Natural killer cell (primary cell): ENCODE measurements at regions not wholly inside any gene's neighbourhood (a gene's known extent, or its start where the extent isn't known, plus 50 kb on each side); places are given as distances from the start of the nearest gene placed in this dataset.

Source experiments
- ATAC-seq, 3 donors: fragments of 150-1000 bp in 2 of 3; fragments of 200-7000 bp in 1 of 3; cut with Tn5 transposase; 1 replicate in 1 of 3; 2 replicates in 2 of 3; pipeline ENCODE4 v1.10.0; 2021; ENCODE audit warnings: mild to moderate bottlenecking in 2 of 3, moderate library complexity in 2 of 3
- DNase-seq, 2 donors: peaks; one replicate each; pipeline versions ENCODE4 v3.0.0 to v3.0.0-alpha.2; 2013 to 2021; ENCODE audit warnings: mixed read lengths in 1 of 2
- H3K27ac ChIP-seq: one replicate; pipeline ENCODE4 v1.5.1; 2013; ENCODE audit warnings: mild to moderate bottlenecking, low read length
- H3K27me3 ChIP-seq: one replicate; pipeline ENCODE4 v1.6.1; 2013; ENCODE audit warnings: low read length; ENCODE audit not compliant: control insufficient read depth, insufficient read depth
- H3K36me3 ChIP-seq: one replicate; pipeline ENCODE4 v1.6.1; 2013; ENCODE audit warnings: low read length; ENCODE audit not compliant: control insufficient read depth, insufficient read depth
- H3K4me1 ChIP-seq: one replicate; pipeline ENCODE4 v1.6.1; 2013; ENCODE audit warnings: low read length; ENCODE audit not compliant: control insufficient read depth, insufficient read depth
- H3K4me3 ChIP-seq: one replicate; pipeline ENCODE4 v1.5.1; 2013; ENCODE audit warnings: low read length
- H3K9me3 ChIP-seq: one replicate; pipeline ENCODE4 v1.6.1; 2013; ENCODE audit warnings: low read length; ENCODE audit not compliant: control insufficient read depth, insufficient read depth
- H3K27ac Mint-ChIP-seq, 2 donors: one replicate each; pipeline ENCODE4 v1.8.0; 2022; ENCODE audit warnings: mild to moderate bottlenecking in 2 of 2, mixed read lengths in 2 of 2, moderate library complexity in 1 of 2
- H3K27me3 Mint-ChIP-seq, 2 donors: one replicate each; pipeline ENCODE4 v1.8.0; 2022; ENCODE audit warnings: low read depth in 2 of 2, mixed read lengths in 2 of 2
- H3K36me3 Mint-ChIP-seq: one replicate; pipeline ENCODE4 v1.8.0; 2022; ENCODE audit warnings: mixed read lengths
- H3K4me1 Mint-ChIP-seq, 2 donors: one replicate each; pipeline ENCODE4 v1.8.0; 2022; ENCODE audit warnings: mixed read lengths in 2 of 2
- H3K4me3 Mint-ChIP-seq: one replicate; pipeline ENCODE4 v1.8.0; 2022; ENCODE audit warnings: mild to moderate bottlenecking, moderate library complexity, mixed read lengths
- H3K9me3 Mint-ChIP-seq, 2 donors: one replicate each; pipeline ENCODE4 v1.8.0; 2022; ENCODE audit warnings: mixed read lengths in 2 of 2
- CTCF ChIP-seq: fragments of 200-600 bp; IDR thresholded peaks from one replicate; pipeline ENCODE4 v1.8.0; 2022; ENCODE audit warnings: antibody characterized with exemption
- WGBS: methylation state at CpG from one replicate; pipeline ENCODE4 v1.1.7; 2013; ENCODE audit warnings: missing lambda C conversion rate; ENCODE audit not compliant: insufficient coverage; 5-methylcytosine and 5-hydroxymethylcytosine counted together
- intact Hi-C: fragments of 100-400 bp; cut with micrococcal nuclease; formaldehyde crosslinking; loops from one replicate; pipeline ENCODE4 v1.14.2; 2022

- H3K4me3 ChIP-seq, result no peak overlapping the region
- no peaks in the 10 kb centered on the region for H3K36me3 ChIP-seq
- Mint-ChIP-seq H3K4me3 (no peak overlapping the region), H3K4me1 (no peaks in the 10 kb centered on the region), H3K36me3 (peaks cover 10% of the 10 kb centered on the region), H3K9me3 (peaks cover 4 to 5% of the 10 kb centered on the region in 2 donors), H3K27ac (no peak overlapping the region), H3K27me3 (peaks cover 0 to 5% of the 10 kb centered on the region in 2 donors)
- H3K4me1 ChIP-seq, result no peaks in the 10 kb centered on the region
- ATAC-seq, result no peak
- H3K9me3 ChIP-seq, result peaks cover 5% of the 10 kb centered on the region
- H3K27ac ChIP-seq, result no peak overlapping the region
- DNase-seq, result no peak
- no peak for TF ChIP-seq CTCF
- intact Hi-C loops, result no loop called here
- H3K27me3 ChIP-seq, result no peaks in the 10 kb centered on the region
Observed at GRCh38 chr21:34213959-34214358, 140.6 kb downstream of the MRPS6 start.

- intact Hi-C loops, result no loop called here
- ATAC-seq, result no peak
Observed at GRCh38 chr21:34215501-34215900, 142.1 kb downstream of the MRPS6 start.

GRCh38 chr21:34215911-34216717 lies 142.7 kb downstream of the MRPS6 start:
- Histone ChIP-seq H3K4me1 (no peaks in the 10 kb centered on the region), H3K4me3 (no peak overlapping the region), H3K36me3 (no peaks in the 10 kb centered on the region), H3K27me3 (no peaks in the 10 kb centered on the region), H3K27ac (no peak overlapping the region), H3K9me3 (peaks cover 5% of the 10 kb centered on the region)
- peaks cover 10% of the 10 kb centered on the region for H3K36me3 Mint-ChIP-seq
- H3K27me3 Mint-ChIP-seq, result peaks cover 0 to 5% of the 10 kb centered on the region in 2 donors
- no peaks in the 10 kb centered on the region for H3K4me1 Mint-ChIP-seq
- H3K27ac Mint-ChIP-seq, result no peak overlapping the region
- H3K9me3 Mint-ChIP-seq, result peaks cover 4 to 5% of the 10 kb centered on the region in 2 donors
- WGBS, result 94% methylated on average over 6 of the region's 9 CpGs
- no peak for TF ChIP-seq CTCF
- ATAC-seq (no peak), DNase-seq (no peak)
- H3K4me3 Mint-ChIP-seq, result no peak overlapping the region
- intact Hi-C loops, result no loop called here

More at GRCh38 chr21:34215501-34215900, 142.1 kb downstream of the MRPS6 start:
- Mint-ChIP-seq H3K27ac (no peak overlapping the region), H3K27me3 (peaks cover 0 to 5% of the 10 kb centered on the region in 2 donors), H3K9me3 (peaks cover 4 to 5% of the 10 kb centered on the region in 2 donors), H3K36me3 (peaks cover 10% of the 10 kb centered on the region), H3K4me1 (no peaks in the 10 kb centered on the region), H3K4me3 (no peak overlapping the region)
- H3K4me1 ChIP-seq, result no peaks in the 10 kb centered on the region
- H3K9me3 ChIP-seq, result peaks cover 5% of the 10 kb centered on the region
- no peak overlapping the region for H3K4me3 ChIP-seq
- no peaks in the 10 kb centered on the region for H3K27me3 ChIP-seq
- H3K27ac ChIP-seq, result no peak overlapping the region
- DNase-seq, result no peak
- no peak for TF ChIP-seq CTCF
- no peaks in the 10 kb centered on the region for H3K36me3 ChIP-seq
- WGBS, result 80% methylated on average over 2 of the region's 4 CpGs

DNA sequence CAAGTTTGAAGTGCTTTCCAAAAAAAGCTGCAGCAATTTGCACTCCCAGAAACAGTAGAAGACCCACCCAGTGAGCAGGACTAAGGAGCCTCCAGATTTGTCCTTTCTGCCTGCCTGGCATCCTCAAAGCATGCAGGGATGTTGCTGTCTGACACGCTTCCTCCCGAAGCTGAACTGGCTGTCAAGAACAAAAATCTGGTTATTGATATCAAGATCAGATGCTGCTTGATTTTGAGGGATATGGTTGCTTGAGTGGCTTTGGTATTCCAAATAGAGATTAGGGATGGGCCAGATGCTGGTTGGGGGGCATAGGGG lies 143.3 kb downstream of the MRPS6 start:
- Mint-ChIP-seq H3K36me3 (peaks cover 10% of the 10 kb centered on the region), H3K27ac (no peak overlapping the region), H3K9me3 (peaks cover 4 to 5% of the 10 kb centered on the region in 2 donors), H3K27me3 (peaks cover 0 to under 1% of the 10 kb centered on the region in 2 donors), H3K4me1 (no peaks in the 10 kb centered on the region), H3K4me3 (no peak overlapping the region)
- H3K9me3 ChIP-seq, result peaks cover 5% of the 10 kb centered on the region
- DNase-seq (no peak), ATAC-seq (no peak)
- H3K36me3 ChIP-seq, result no peaks in the 10 kb centered on the region
- TF ChIP-seq CTCF, result no peak
- intact Hi-C loops, result no loop called here
- no peaks in the 10 kb centered on the region for H3K4me1 ChIP-seq
- H3K27me3 ChIP-seq, result no peaks in the 10 kb centered on the region
- 93% methylated on average over 2 of the region's 2 CpGs for WGBS
- no peak overlapping the region for H3K4me3 ChIP-seq
- no peak overlapping the region for H3K27ac ChIP-seq
